ENCODE measurements at regions not wholly inside any gene's neighbourhood (a gene's known extent, or its start where the extent isn't known, plus 50 kb on each side); places are given as distances from the start of the nearest gene placed in this dataset.

GRCh38 chr15:38048001-38048455 lies 113.6 kb downstream of the TMCO5A start:
- FAIRE-seq (peak; percentile 36), DNase-seq (ENCODE audit: low read depth) (no peak)
- no peak for TF ChIP-seq CTCF (IDR thresholded peaks at IDR 0.05; ENCODE audit: insufficient read depth, low read length, severe bottlenecking)
- no peaks in the 10 kb centered on the region for H3K36me3 ChIP-seq (ENCODE audit: control insufficient read depth, insufficient read depth, low read length)
- H3K4me3 ChIP-seq (ENCODE audit: low read depth, low read length) = no peak overlapping the region
- no peaks in the 10 kb centered on the region for H3K27me3 ChIP-seq (ENCODE audit: control insufficient read depth, insufficient read depth, low read length)

GRCh38 chr15:38049891-38050290 lies 115.5 kb downstream of the TMCO5A start:
- DNase-seq (ENCODE audit: low read depth) (peak; percentile 82), FAIRE-seq (no peak)
- Histone ChIP-seq H3K27me3 (ENCODE audit: control insufficient read depth, insufficient read depth, low read length) (no peaks in the 10 kb centered on the region), H3K36me3 (ENCODE audit: control insufficient read depth, insufficient read depth, low read length) (no peaks in the 10 kb centered on the region), H3K4me3 (ENCODE audit: low read depth, low read length) (no peak overlapping the region)
- no peak for TF ChIP-seq CTCF (IDR thresholded peaks at IDR 0.05; ENCODE audit: insufficient read depth, low read length, severe bottlenecking)

GRCh38 chr15:38050529-38051448 lies 116.3 kb downstream of the TMCO5A start:
- no peaks in the 10 kb centered on the region for H3K27me3 ChIP-seq (ENCODE audit: control insufficient read depth, insufficient read depth, low read length)
- no peak overlapping the region for H3K4me3 ChIP-seq (ENCODE audit: low read depth, low read length)
- FAIRE-seq = no peak
- no peak for TF ChIP-seq CTCF (IDR thresholded peaks at IDR 0.05; ENCODE audit: insufficient read depth, low read length, severe bottlenecking)
- peak; percentile 92 for DNase-seq (ENCODE audit: low read depth)
- H3K36me3 ChIP-seq (ENCODE audit: control insufficient read depth, insufficient read depth, low read length) = no peaks in the 10 kb centered on the region

GRCh38 chr15:38053205-38053604 lies 118.8 kb downstream of the TMCO5A start:
- FAIRE-seq (no peak), DNase-seq (ENCODE audit: low read depth) (no peak)
- Histone ChIP-seq H3K27me3 (ENCODE audit: control insufficient read depth, insufficient read depth, low read length) (no peaks in the 10 kb centered on the region), H3K4me3 (ENCODE audit: low read depth, low read length) (no peak overlapping the region), H3K36me3 (ENCODE audit: control insufficient read depth, insufficient read depth, low read length) (no peaks in the 10 kb centered on the region)
- TF ChIP-seq CTCF (IDR thresholded peaks at IDR 0.05; ENCODE audit: insufficient read depth, low read length, severe bottlenecking) = no peak

- TF ChIP-seq CTCF (IDR thresholded peaks at IDR 0.05; ENCODE audit: insufficient read depth, low read length, severe bottlenecking) = no peak
- Histone ChIP-seq H3K36me3 (ENCODE audit: control insufficient read depth, insufficient read depth, low read length) (no peaks in the 10 kb centered on the region), H3K27me3 (ENCODE audit: control insufficient read depth, insufficient read depth, low read length) (no peaks in the 10 kb centered on the region), H3K4me3 (ENCODE audit: low read depth, low read length) (no peak overlapping the region)
- FAIRE-seq (no peak), DNase-seq (ENCODE audit: low read depth) (no peak)
These were observed 119.3 kb downstream of the TMCO5A start for GRCh38 chr15:38053776-38054175.
